Neural cell (in vitro differentiated cells): ENCODE measurements at regions not wholly inside any gene's neighbourhood (a gene's known extent, or its start where the extent isn't known, plus 50 kb on each side); places are given as distances from the start of the nearest gene placed in this dataset.

Experiments used
- H2AFZ ChIP-seq: fragments of 200-600, 300-800 bp; sonication (generic), shearing (Covaris generic); 2 replicates; pipeline ENCODE4 v1.6.0; 2014; ENCODE audit warnings: low read depth, mild to moderate bottlenecking, antibody characterized with exemption, low read length, moderate library complexity
- H3F3A ChIP-seq: fragments of 200-600 bp; shearing (Covaris generic); 2 replicates; pipeline ENCODE4 v1.6.1; 2016; ENCODE audit warnings: mild to moderate bottlenecking, moderate library complexity, mixed read lengths, antibody characterized with exemption, low read length; ENCODE audit not compliant: insufficient read depth, poor library complexity, severe bottlenecking
- H3K27ac ChIP-seq: fragments of 200-600, 300-800 bp; sonication (generic), shearing (Covaris generic); 2 replicates; pipeline ENCODE4 v1.5.1; 2014; ENCODE audit warnings: mild to moderate bottlenecking, low read length, moderate library complexity
- H3K27me3 ChIP-seq: fragments of 300-800, 200-600 bp; sonication (generic), shearing (Covaris generic); 2 replicates; pipeline ENCODE4 v1.6.0; 2014; ENCODE audit warnings: mild to moderate bottlenecking, low read depth, low read length, moderate library complexity; ENCODE audit not compliant: insufficient read depth
- H3K36me3 ChIP-seq: fragments of 300-800, 200-600 bp; sonication (generic), shearing (Covaris generic); 2 replicates; pipeline ENCODE4 v1.5.1; 2014; ENCODE audit warnings: mild to moderate bottlenecking, antibody characterized with exemption, low read length, moderate library complexity; ENCODE audit not compliant: insufficient read depth
- H3K4me2 ChIP-seq: fragments of 300-800, 200-600 bp; sonication (generic), shearing (Covaris generic); 2 replicates; pipeline ENCODE4 v1.6.0; 2014; ENCODE audit warnings: mild to moderate bottlenecking, low read length
- H3K4me3 ChIP-seq: fragments of 300-800, 200-600 bp; sonication (generic), shearing (Covaris generic); 2 replicates; pipeline ENCODE4 v1.5.1; 2014; ENCODE audit warnings: mild to moderate bottlenecking, low read length, moderate library complexity
- H3K79me2 ChIP-seq: fragments of 200-600 bp; shearing (Covaris generic); replicated peaks from 2 replicates; pipeline ENCODE4 v1.6.0; 2014; ENCODE audit warnings: mild to moderate bottlenecking, low read length, moderate library complexity; ENCODE audit not compliant: insufficient read depth
- H3K9ac ChIP-seq: fragments of 300-800, 200-600 bp; sonication (generic), shearing (Covaris generic); 2 replicates; pipeline ENCODE4 v1.6.1; 2016; ENCODE audit warnings: mild to moderate bottlenecking, low read length, mixed read lengths
- H3K9me2 ChIP-seq: fragments of 200-600 bp; shearing (Covaris generic); 2 replicates; pipeline ENCODE4 v1.6.1; 2016; ENCODE audit warnings: mild to moderate bottlenecking, low read length, mixed read lengths; ENCODE audit not compliant: insufficient read depth
- H3K9me3 ChIP-seq: fragments of 200-600, 300-800 bp; sonication (generic), shearing (Covaris generic); 2 replicates; pipeline ENCODE4 v1.6.1; 2016; ENCODE audit warnings: mild to moderate bottlenecking, mixed run types, low read length, moderate library complexity, mixed read lengths
- H4K20me1 ChIP-seq: fragments of 200-600 bp; shearing (Covaris generic); 2 replicates; pipeline ENCODE4 v1.6.1; 2016; ENCODE audit warnings: mild to moderate bottlenecking, mixed run types; ENCODE audit not compliant: insufficient read depth
- EP300 ChIP-seq: fragments of 450-650 bp; conservative IDR thresholded peaks from 2 replicates; pipeline ENCODE4 v1.6.1; 2014; ENCODE audit warnings: antibody characterized with exemption, mild to moderate bottlenecking, moderate library complexity; ENCODE audit not compliant: poor library complexity, severe bottlenecking
- EZH2 ChIP-seq: fragments of 200-600, 300-800 bp; shearing (Covaris generic), sonication (generic); IDR thresholded peaks from 2 replicates; pipeline ENCODE4 v1.6.1; 2014; ENCODE audit warnings: antibody characterized with exemption, low read length, borderline replicate concordance, mild to moderate bottlenecking; ENCODE audit not compliant: insufficient read depth, poor library complexity, severe bottlenecking
- MXI1 ChIP-seq: fragments of 450-650 bp; conservative IDR thresholded peaks from 2 replicates; pipeline ENCODE4 v1.6.1; 2014; ENCODE audit warnings: antibody characterized with exemption, mild to moderate bottlenecking; ENCODE audit not compliant: poor library complexity, severe bottlenecking
- POLR2AphosphoS5 ChIP-seq: IDR thresholded peaks from 2 replicates; pipeline ENCODE4 v1.6.1; 2012
- RAD21 ChIP-seq: fragments of 450-650 bp; conservative IDR thresholded peaks from 2 replicates; pipeline ENCODE4 v1.6.1; 2014; ENCODE audit warnings: antibody characterized with exemption, mild to moderate bottlenecking, moderate library complexity
- SMC3 ChIP-seq: fragments of 450-650 bp; conservative IDR thresholded peaks from 2 replicates; pipeline ENCODE4 v1.6.1; 2014; ENCODE audit warnings: antibody characterized with exemption, mild to moderate bottlenecking, moderate library complexity; ENCODE audit not compliant: poor library complexity
- TAF1 ChIP-seq: IDR thresholded peaks from 2 replicates; pipeline ENCODE4 v1.6.1; 2012; ENCODE audit warnings: low read depth
- TF ChIP-seq, protein P1 (sequence below): IDR thresholded peaks from 2 replicates; pipeline ENCODE4 v1.6.1; 2012; ENCODE audit warnings: borderline replicate concordance
- TF ChIP-seq, protein P2 (sequence below): fragments of 450-650 bp; IDR thresholded peaks from 2 replicates; pipeline ENCODE4 v1.5.1; 2014; ENCODE audit warnings: antibody characterized with exemption, mild to moderate bottlenecking, moderate library complexity; ENCODE audit not compliant: poor library complexity, severe bottlenecking

DNA sequence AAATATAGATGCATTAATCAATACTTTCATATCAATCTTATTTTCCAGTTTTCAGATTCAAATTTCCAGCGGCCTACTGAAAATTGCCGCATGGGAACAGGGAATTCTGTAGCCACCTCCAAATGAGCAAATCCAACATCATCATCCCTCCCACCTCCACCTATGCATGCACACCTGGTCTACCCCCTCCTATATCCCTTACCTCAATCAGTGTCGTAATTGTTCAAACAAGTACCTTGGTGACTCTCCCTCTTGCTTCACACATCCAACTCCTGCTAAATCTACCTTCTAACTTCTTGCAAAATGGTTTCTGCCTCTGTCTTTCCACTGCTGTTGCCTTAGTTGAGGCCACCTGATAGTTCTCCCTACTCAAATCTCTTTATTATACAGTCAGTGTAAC lies 160.1 kb downstream of the SOX9 start:
- Histone ChIP-seq H3K36me3 (no peaks in the 10 kb centered on the region), H3K4me2 (no peak overlapping the region), H3K9me3 (no peaks in the 10 kb centered on the region), H2AFZ (no peak overlapping the region), H3K27me3 (no peaks in the 10 kb centered on the region), H3K9ac (no peak overlapping the region), H3K9me2 (no peaks in the 10 kb centered on the region), H3K27ac (no peak overlapping the region), H4K20me1 (no peaks in the 10 kb centered on the region), H3K79me2 (no peaks in the 10 kb centered on the region), H3F3A (no peaks in the 10 kb centered on the region), H3K4me3 (no peak overlapping the region)
- TF ChIP-seq, protein P1, sequence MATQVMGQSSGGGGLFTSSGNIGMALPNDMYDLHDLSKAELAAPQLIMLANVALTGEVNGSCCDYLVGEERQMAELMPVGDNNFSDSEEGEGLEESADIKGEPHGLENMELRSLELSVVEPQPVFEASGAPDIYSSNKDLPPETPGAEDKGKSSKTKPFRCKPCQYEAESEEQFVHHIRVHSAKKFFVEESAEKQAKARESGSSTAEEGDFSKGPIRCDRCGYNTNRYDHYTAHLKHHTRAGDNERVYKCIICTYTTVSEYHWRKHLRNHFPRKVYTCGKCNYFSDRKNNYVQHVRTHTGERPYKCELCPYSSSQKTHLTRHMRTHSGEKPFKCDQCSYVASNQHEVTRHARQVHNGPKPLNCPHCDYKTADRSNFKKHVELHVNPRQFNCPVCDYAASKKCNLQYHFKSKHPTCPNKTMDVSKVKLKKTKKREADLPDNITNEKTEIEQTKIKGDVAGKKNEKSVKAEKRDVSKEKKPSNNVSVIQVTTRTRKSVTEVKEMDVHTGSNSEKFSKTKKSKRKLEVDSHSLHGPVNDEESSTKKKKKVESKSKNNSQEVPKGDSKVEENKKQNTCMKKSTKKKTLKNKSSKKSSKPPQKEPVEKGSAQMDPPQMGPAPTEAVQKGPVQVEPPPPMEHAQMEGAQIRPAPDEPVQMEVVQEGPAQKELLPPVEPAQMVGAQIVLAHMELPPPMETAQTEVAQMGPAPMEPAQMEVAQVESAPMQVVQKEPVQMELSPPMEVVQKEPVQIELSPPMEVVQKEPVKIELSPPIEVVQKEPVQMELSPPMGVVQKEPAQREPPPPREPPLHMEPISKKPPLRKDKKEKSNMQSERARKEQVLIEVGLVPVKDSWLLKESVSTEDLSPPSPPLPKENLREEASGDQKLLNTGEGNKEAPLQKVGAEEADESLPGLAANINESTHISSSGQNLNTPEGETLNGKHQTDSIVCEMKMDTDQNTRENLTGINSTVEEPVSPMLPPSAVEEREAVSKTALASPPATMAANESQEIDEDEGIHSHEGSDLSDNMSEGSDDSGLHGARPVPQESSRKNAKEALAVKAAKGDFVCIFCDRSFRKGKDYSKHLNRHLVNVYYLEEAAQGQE, result no peak
- TF ChIP-seq TAF1 (no peak), RAD21 (no peak), POLR2AphosphoS5 (no peak), MXI1 (no peak), EZH2 (no peak), EP300 (no peak), SMC3 (no peak)
- TF ChIP-seq, protein P2, sequence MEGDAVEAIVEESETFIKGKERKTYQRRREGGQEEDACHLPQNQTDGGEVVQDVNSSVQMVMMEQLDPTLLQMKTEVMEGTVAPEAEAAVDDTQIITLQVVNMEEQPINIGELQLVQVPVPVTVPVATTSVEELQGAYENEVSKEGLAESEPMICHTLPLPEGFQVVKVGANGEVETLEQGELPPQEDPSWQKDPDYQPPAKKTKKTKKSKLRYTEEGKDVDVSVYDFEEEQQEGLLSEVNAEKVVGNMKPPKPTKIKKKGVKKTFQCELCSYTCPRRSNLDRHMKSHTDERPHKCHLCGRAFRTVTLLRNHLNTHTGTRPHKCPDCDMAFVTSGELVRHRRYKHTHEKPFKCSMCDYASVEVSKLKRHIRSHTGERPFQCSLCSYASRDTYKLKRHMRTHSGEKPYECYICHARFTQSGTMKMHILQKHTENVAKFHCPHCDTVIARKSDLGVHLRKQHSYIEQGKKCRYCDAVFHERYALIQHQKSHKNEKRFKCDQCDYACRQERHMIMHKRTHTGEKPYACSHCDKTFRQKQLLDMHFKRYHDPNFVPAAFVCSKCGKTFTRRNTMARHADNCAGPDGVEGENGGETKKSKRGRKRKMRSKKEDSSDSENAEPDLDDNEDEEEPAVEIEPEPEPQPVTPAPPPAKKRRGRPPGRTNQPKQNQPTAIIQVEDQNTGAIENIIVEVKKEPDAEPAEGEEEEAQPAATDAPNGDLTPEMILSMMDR, result no peak

DNA sequence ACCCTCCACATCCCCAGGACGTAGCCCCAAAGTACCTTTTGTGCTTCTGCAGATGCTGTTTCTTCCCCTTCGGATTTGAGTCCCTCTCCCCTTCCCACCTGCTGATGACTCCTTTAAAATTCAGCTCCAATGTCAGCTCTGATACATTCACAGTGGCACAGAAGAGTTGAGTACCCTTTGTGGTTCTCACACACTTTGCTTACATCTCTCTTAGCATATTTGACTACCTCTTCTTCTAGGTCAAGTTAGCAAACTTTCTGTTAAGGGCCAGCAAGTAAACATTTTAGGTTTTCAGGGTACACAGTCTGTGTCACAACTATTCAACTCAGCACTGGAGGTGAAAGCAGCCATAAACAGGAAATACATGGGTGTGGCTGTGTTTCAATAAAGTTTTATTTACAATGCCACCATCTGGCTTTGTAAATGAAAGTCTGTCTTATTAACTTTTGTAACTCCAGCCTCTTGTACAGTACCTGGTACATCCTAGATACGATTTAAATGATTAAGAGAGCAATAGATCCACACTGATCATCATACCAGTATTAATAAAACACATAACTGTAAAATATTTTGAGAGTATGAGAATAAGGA lies 161.7 kb downstream of the SOX9 start:
- TF ChIP-seq RAD21 (no peak), POLR2AphosphoS5 (no peak), SMC3 (no peak), EZH2 (no peak), MXI1 (no peak), TAF1 (no peak), EP300 (no peak)
- TF ChIP-seq, protein P2, result no peak
- TF ChIP-seq, protein P1, result no peak
- Histone ChIP-seq H2AFZ (no peak overlapping the region), H3K9me3 (no peaks in the 10 kb centered on the region), H3K4me3 (no peak overlapping the region), H3F3A (no peaks in the 10 kb centered on the region), H3K4me2 (no peak overlapping the region), H3K27me3 (no peaks in the 10 kb centered on the region), H3K36me3 (no peaks in the 10 kb centered on the region), H3K9me2 (no peaks in the 10 kb centered on the region), H3K27ac (no peak overlapping the region), H3K79me2 (no peaks in the 10 kb centered on the region), H3K9ac (no peak overlapping the region), H4K20me1 (no peaks in the 10 kb centered on the region)
